ENCODE measurements at regions not wholly inside any gene's neighbourhood (a gene's known extent, or its start where the extent isn't known, plus 50 kb on each side); places are given as distances from the start of the nearest gene placed in this dataset.

GRCh38 chr11:110991661-110992355 is 253.7 kb upstream of the POU2AF2 start:
- TF ChIP-seq CTCF (IDR thresholded peaks at IDR 0.05) (no peak), POLR2A (IDR thresholded peaks at IDR 0.05) (no peak)
